Loucy (cell line): ENCODE measurements at regions not wholly inside any gene's neighbourhood (a gene's known extent, or its start where the extent isn't known, plus 50 kb on each side); places are given as distances from the start of the nearest gene placed in this dataset.

Experiments
- H2AFZ ChIP-seq: fragments of 200-600 bp; sonication (generic); 2 replicates; pipeline ENCODE4 v1.6.0; 2016; ENCODE audit warnings: antibody characterized with exemption, mild to moderate bottlenecking, low read length, moderate library complexity
- H3F3A ChIP-seq: fragments of 200-600 bp; 2 replicates; pipeline ENCODE4 v1.6.0; 2016; ENCODE audit warnings: antibody characterized with exemption, low read depth, mild to moderate bottlenecking
- H3K27me3 ChIP-seq: fragments of 200-600 bp; sonication (generic); 2 replicates; pipeline ENCODE4 v1.6.1; 2014; ENCODE audit warnings: low read length, mild to moderate bottlenecking; ENCODE audit not compliant: insufficient read depth, poor library complexity, severe bottlenecking
- H3K36me3 ChIP-seq: fragments of 200-600 bp; sonication (generic); 2 replicates; pipeline ENCODE4 v1.6.1; 2016; ENCODE audit warnings: low read length; ENCODE audit not compliant: insufficient read depth
- H3K4me1 ChIP-seq: fragments of 200-600 bp; sonication (generic); 2 replicates; pipeline ENCODE4 v1.5.1; 2014; ENCODE audit warnings: low read length, mild to moderate bottlenecking; ENCODE audit not compliant: insufficient read depth, poor library complexity, severe bottlenecking
- H3K4me2 ChIP-seq: fragments of 200-600 bp; sonication (generic); 2 replicates; pipeline ENCODE4 v1.6.0; 2014; ENCODE audit warnings: antibody characterized with exemption, low read length, low read depth, mild to moderate bottlenecking; ENCODE audit not compliant: poor library complexity, severe bottlenecking
- H3K4me3 ChIP-seq: fragments of 200-600 bp; sonication (generic); 2 replicates; pipeline ENCODE4 v1.5.1; 2014; ENCODE audit warnings: low read length, mild to moderate bottlenecking, mixed read lengths; ENCODE audit not compliant: poor library complexity, severe bottlenecking
- H3K79me2 ChIP-seq: fragments of 200-600 bp; sonication (generic); 2 replicates; pipeline ENCODE4 v1.6.1; 2014; ENCODE audit warnings: low read length; ENCODE audit not compliant: insufficient read depth
- H3K9ac ChIP-seq: fragments of 200-600 bp; sonication (generic); 2 replicates; pipeline ENCODE4 v1.6.0; 2014; ENCODE audit warnings: mild to moderate bottlenecking, low read depth, low read length, moderate library complexity; ENCODE audit not compliant: poor library complexity, severe bottlenecking
- H3K9me2 ChIP-seq: fragments of 200-600 bp; sonication (generic); replicated peaks from 2 replicates; pipeline ENCODE4 v1.6.1; 2016; ENCODE audit warnings: low read depth, low read length, mixed read lengths
- H3K9me3 ChIP-seq: fragments of 200-600 bp; sonication (generic); 2 replicates; pipeline ENCODE4 v1.6.1; 2014; ENCODE audit warnings: mild to moderate bottlenecking, antibody characterized with exemption, low read length, low read depth; ENCODE audit not compliant: insufficient read depth
- H4K20me1 ChIP-seq: fragments of 200-600 bp; sonication (generic); 2 replicates; pipeline ENCODE4 v1.6.0; 2014; ENCODE audit warnings: antibody characterized with exemption, low read length, mild to moderate bottlenecking; ENCODE audit not compliant: insufficient read depth, poor library complexity, severe bottlenecking
- CTCF ChIP-seq: fragments of 200-600 bp; sonication (generic); conservative IDR thresholded peaks from 2 replicates; pipeline ENCODE4 v1.5.1; 2014; ENCODE audit warnings: mild to moderate bottlenecking, antibody characterized with exemption, low read length
- EZH2phosphoT487 ChIP-seq: fragments of 200-600 bp; IDR thresholded peaks from 2 replicates; pipeline ENCODE4 v1.6.1; 2018; ENCODE audit warnings: antibody characterized with exemption, mild to moderate bottlenecking, moderate library complexity, borderline replicate concordance

GRCh38 chr14:89654998-89655397 is 238.0 kb upstream of the FOXN3 start:
- H3K9me3 ChIP-seq, result no peaks in the 10 kb centered on the region
- H3K4me3 ChIP-seq, result no peak overlapping the region
- no peak overlapping the region for H3K4me2 ChIP-seq
- H3K79me2 ChIP-seq, result no peaks in the 10 kb centered on the region
- H2AFZ ChIP-seq, result no peak overlapping the region
- H3K9me2 ChIP-seq, result no peaks in the 10 kb centered on the region
- no peak overlapping the region for H3K9ac ChIP-seq
- no peaks in the 10 kb centered on the region for H3K27me3 ChIP-seq
- no peaks in the 10 kb centered on the region for H3F3A ChIP-seq
- peaks cover 10% of the 10 kb centered on the region for H3K4me1 ChIP-seq
- no peaks in the 10 kb centered on the region for H3K36me3 ChIP-seq
- no peaks in the 10 kb centered on the region for H4K20me1 ChIP-seq
- no peak for TF ChIP-seq EZH2phosphoT487
- TF ChIP-seq CTCF, result no peak

- Histone ChIP-seq H3K9me3 (no peaks in the 10 kb centered on the region), H4K20me1 (no peaks in the 10 kb centered on the region), H3K9ac (no peak overlapping the region), H3K27me3 (no peaks in the 10 kb centered on the region), H3F3A (no peaks in the 10 kb centered on the region), H3K9me2 (no peaks in the 10 kb centered on the region), H2AFZ (no peak overlapping the region), H3K79me2 (no peaks in the 10 kb centered on the region), H3K4me2 (no peak overlapping the region), H3K4me3 (no peak overlapping the region), H3K4me1 (peaks cover 12% of the 10 kb centered on the region), H3K36me3 (no peaks in the 10 kb centered on the region)
- TF ChIP-seq EZH2phosphoT487 (no peak), CTCF (no peak)
Observed at GRCh38 chr14:89652352-89652751, 235.3 kb upstream of the FOXN3 start.

- Histone ChIP-seq H2AFZ (no peak overlapping the region; the same call in 1 of the 2 replicates), H3K27me3 (no peaks in the 10 kb centered on the region), H3F3A (no peaks in the 10 kb centered on the region), H3K4me3 (no peak overlapping the region), H4K20me1 (no peaks in the 10 kb centered on the region), H3K4me1 (peaks cover 12% of the 10 kb centered on the region), H3K36me3 (no peaks in the 10 kb centered on the region), H3K9ac (no peak overlapping the region), H3K4me2 (no peak overlapping the region), H3K9me3 (no peaks in the 10 kb centered on the region), H3K9me2 (no peaks in the 10 kb centered on the region), H3K79me2 (no peaks in the 10 kb centered on the region)
- TF ChIP-seq CTCF, result no peak
- TF ChIP-seq EZH2phosphoT487, result no peak
Observed at GRCh38 chr14:89651805-89652204, 234.8 kb upstream of the FOXN3 start.
